GM12891 (cell line): ENCODE measurements at regions not wholly inside any gene's neighbourhood (a gene's known extent, or its start where the extent isn't known, plus 50 kb on each side); places are given as distances from the start of the nearest gene placed in this dataset.

Experiments
- DNase-seq: peaks from one replicate; pipeline ENCODE4 v3.0.0; 2011; ENCODE audit warnings: low spot score; ENCODE audit not compliant: insufficient read length
- FAIRE-seq: peaks from 2 replicates; lab custom pipeline; 2011; peaks lifted over from hg19 to GRCh38; lab: Jason Lieb, UNC
- PAX5 ChIP-seq: IDR thresholded peaks from 2 replicates; pipeline ENCODE4 v1.6.1; 2011; ENCODE audit warnings: low read length, moderate library complexity, mild to moderate bottlenecking; ENCODE audit not compliant: insufficient read depth, severe bottlenecking
- POLR2A ChIP-seq: IDR thresholded peaks from 2 replicates; pipeline ENCODE4 v1.6.1; 2011; ENCODE audit warnings: low read depth, low read length, control low read depth
- POLR2AphosphoS5 ChIP-seq: IDR thresholded peaks from 2 replicates; pipeline ENCODE4 v1.6.1; 2011; ENCODE audit warnings: low read depth, low read length, control low read depth
- POU2F2 ChIP-seq: IDR thresholded peaks from 2 replicates; pipeline ENCODE4 v1.6.1; 2011; ENCODE audit warnings: low read depth, mild to moderate bottlenecking, control low read depth, low read length, moderate library complexity
- SPI1 ChIP-seq: IDR thresholded peaks from 2 replicates; pipeline ENCODE4 v1.6.1; 2011; ENCODE audit warnings: low read depth, low read length, control low read depth
- TAF1 ChIP-seq: IDR thresholded peaks from 2 replicates; pipeline ENCODE4 v1.6.1; 2011; ENCODE audit warnings: low read depth, low read length, control low read depth

DNA sequence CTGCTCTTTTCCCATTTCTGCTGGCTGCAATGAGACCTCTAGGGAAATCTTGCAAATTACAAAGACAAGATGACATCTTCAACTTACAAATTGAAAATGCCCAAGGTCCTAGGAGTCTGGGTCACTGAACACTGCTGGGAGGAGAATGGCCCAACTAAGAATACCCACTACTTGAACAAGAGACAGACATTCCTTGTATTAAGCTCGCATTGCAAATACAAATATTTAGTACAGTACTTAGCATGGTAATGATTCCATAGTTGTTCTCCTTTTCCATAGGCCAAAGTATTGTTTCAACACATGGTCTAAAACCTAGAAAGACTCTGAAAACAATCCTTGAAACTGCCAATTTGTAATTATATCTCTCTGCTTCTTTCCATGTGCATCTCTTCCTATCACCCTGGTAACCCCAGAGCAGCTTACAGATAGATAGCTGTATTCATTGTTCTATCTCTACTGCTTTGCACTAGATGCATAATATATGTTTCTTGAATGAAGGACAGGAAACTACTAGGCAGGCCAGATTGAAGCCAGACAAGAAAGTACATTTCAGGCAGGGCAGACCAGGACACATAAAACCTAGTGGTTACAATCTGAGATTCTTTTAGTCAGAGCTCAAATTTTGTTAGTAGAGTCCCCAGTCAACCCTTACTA, 1545.7 kb upstream of the TENM4 start:
- no peak for TF ChIP-seq POLR2A
- no peak for TF ChIP-seq TAF1
- TF ChIP-seq SPI1: no peak
- TF ChIP-seq PAX5: no peak
- TF ChIP-seq POLR2AphosphoS5: no peak
- TF ChIP-seq POU2F2: no peak
- DNase-seq: no peak
- FAIRE-seq: no peak

- TF ChIP-seq POU2F2 (no peak), POLR2AphosphoS5 (no peak)
- no peak for FAIRE-seq
- DNase-seq: no peak
These were observed 1539.4 kb upstream of the TENM4 start for GRCh38 chr11:80980227-80980626.

- TF ChIP-seq TAF1: no peak
- TF ChIP-seq PAX5: no peak
- no peak for TF ChIP-seq POU2F2
- TF ChIP-seq POLR2AphosphoS5: no peak
- TF ChIP-seq SPI1: no peak
- TF ChIP-seq POLR2A: no peak
- DNase-seq (no peak), FAIRE-seq (no peak)
These were observed 1533.0 kb upstream of the TENM4 start for GRCh38 chr11:80973786-80974185.

GRCh38 chr11:80970037-80970436, 1529.2 kb upstream of the TENM4 start:
- TF ChIP-seq POU2F2 (no peak), POLR2A (no peak), TAF1 (no peak), SPI1 (no peak), POLR2AphosphoS5 (no peak), PAX5 (no peak)
- FAIRE-seq (no peak), DNase-seq (no peak)

- no peak for FAIRE-seq
- no peak for TF ChIP-seq POU2F2
- no peak for TF ChIP-seq SPI1
- no peak for TF ChIP-seq POLR2AphosphoS5
- no peak for TF ChIP-seq POLR2A
- no peak for TF ChIP-seq PAX5
- TF ChIP-seq TAF1: no peak
- no peak for DNase-seq
These were observed 1526.8 kb upstream of the TENM4 start for GRCh38 chr11:80967649-80968048.

GRCh38 chr11:80960381-80961029, 1519.7 kb upstream of the TENM4 start:
- no peak for FAIRE-seq
- no peak for TF ChIP-seq POLR2AphosphoS5
- DNase-seq: no peak

GRCh38 chr11:80959751-80960150, 1518.9 kb upstream of the TENM4 start:
- TF ChIP-seq POLR2A: no peak
- no peak for TF ChIP-seq PAX5
- no peak for TF ChIP-seq SPI1
- no peak for TF ChIP-seq TAF1
- TF ChIP-seq POU2F2: no peak
- TF ChIP-seq POLR2AphosphoS5: no peak
- FAIRE-seq: no peak
- DNase-seq: no peak

GRCh38 chr11:80958987-80959386, 1518.2 kb upstream of the TENM4 start:
- no peak for FAIRE-seq
- DNase-seq: no peak
- TF ChIP-seq TAF1: no peak
- no peak for TF ChIP-seq POLR2A
- TF ChIP-seq SPI1: no peak
- TF ChIP-seq PAX5: no peak
- TF ChIP-seq POLR2AphosphoS5: no peak
- TF ChIP-seq POU2F2: no peak

GRCh38 chr11:80958361-80958760, 1517.5 kb upstream of the TENM4 start:
- TF ChIP-seq POLR2A: no peak
- no peak for TF ChIP-seq POU2F2
- TF ChIP-seq POLR2AphosphoS5: no peak
- no peak for TF ChIP-seq TAF1
- no peak for TF ChIP-seq PAX5
- TF ChIP-seq SPI1: no peak
- FAIRE-seq (no peak), DNase-seq (no peak)

GRCh38 chr11:80955588-80955987, 1514.8 kb upstream of the TENM4 start:
- FAIRE-seq (no peak), DNase-seq (no peak)
- no peak for TF ChIP-seq POLR2A
- TF ChIP-seq SPI1: no peak
- TF ChIP-seq POLR2AphosphoS5: no peak
- TF ChIP-seq PAX5: no peak
- no peak for TF ChIP-seq TAF1
- no peak for TF ChIP-seq POU2F2
